B cell (primary cell): ENCODE measurements at regions not wholly inside any gene's neighbourhood (a gene's known extent, or its start where the extent isn't known, plus 50 kb on each side); places are given as distances from the start of the nearest gene placed in this dataset.
A peak's percentile ranks its signal among the peaks of the same experiment; 100 is the strongest.

Experiments used
- ATAC-seq: fragments of 200-7000 bp; cut with Tn5 transposase; one replicate; pipeline ENCODE4 v1.10.0; 2021; ENCODE audit warnings: low read depth, mild to moderate bottlenecking, moderate number of reproducible peaks, moderate library complexity
- CTCF ChIA-PET: fragments of 350-600 bp; sonication (Branson Sonifier 250); formaldehyde crosslinking; loops from one replicate; lab custom pipeline; 2021; ENCODE audit warnings: antibody characterized with exemption, inconsistent platforms; lab: Charles Lee
- POLR2A ChIA-PET: fragments of 350-600 bp; sonication (Branson Sonifier 250); formaldehyde crosslinking; loops from one replicate; lab custom pipeline; 2021; ENCODE audit warnings: antibody characterized with exemption; lab: Charles Lee
- DNase-seq: peaks from one replicate; pipeline ENCODE4 v3.0.0; 2013
- H2AFZ ChIP-seq: 2 replicates; pipeline ENCODE4 v1.6.1; 2012; ENCODE audit warnings: mild to moderate bottlenecking, low read depth, low read length; ENCODE audit not compliant: insufficient read depth, poor library complexity, severe bottlenecking
- H3K27ac ChIP-seq, 2 donors: 1 replicate in 1 of 2; 2 replicates in 1 of 2; pipeline ENCODE4 v1.5.1; 2012 to 2013; ENCODE audit warnings: low read length in 2 of 2, mild to moderate bottlenecking in 2 of 2, moderate library complexity in 1 of 2
- H3K27me3 ChIP-seq, 4 experiments: fragments of 200-600 bp in 1 of 4; sonication (generic) in 1 of 4; replicated peaks in 1 of 4; 1 replicate in 2 of 4; 2 replicates in 2 of 4; pipeline versions ENCODE4 v1.6.1 to v1.7.0; 2013 to 2016; ENCODE audit warnings: low read length in 3 of 4, mild to moderate bottlenecking in 2 of 4, mixed read lengths in 1 of 4, moderate library complexity in 1 of 4; ENCODE audit not compliant: insufficient read depth in 4 of 4, control insufficient read depth in 3 of 4; ENCODE audit errors: control extremely low read depth in 1 of 4
- H3K36me3 ChIP-seq, 2 experiments: replicated peaks in 1 of 2; 1 replicate in 1 of 2; 2 replicates in 1 of 2; pipeline versions ENCODE4 v1.6.1 to v1.7.1; 2013; ENCODE audit warnings: low read length in 1 of 2; ENCODE audit not compliant: insufficient read depth in 2 of 2, control insufficient read depth in 1 of 2; ENCODE audit errors: control extremely low read depth in 1 of 2, extremely low read depth in 1 of 2
- H3K4me1 ChIP-seq, 2 donors: fragments of 200-600 bp in 1 of 2; sonication (generic) in 1 of 2; 1 replicate in 1 of 2; 2 replicates in 1 of 2; pipeline versions ENCODE4 v1.5.1 to v1.6.1; 2013 to 2017; ENCODE audit warnings: low read length in 2 of 2; ENCODE audit not compliant: control insufficient read depth in 2 of 2, insufficient read depth in 2 of 2
- H3K4me2 ChIP-seq: replicated peaks from 2 replicates; pipeline ENCODE3; 2012; ENCODE audit warnings: mild to moderate bottlenecking, low read depth, low read length; ENCODE audit not compliant: poor library complexity, severe bottlenecking
- H3K4me3 ChIP-seq, 5 experiments: fragments of 200-600 bp in 1 of 5; sonication (generic) in 1 of 5; 1 replicate in 3 of 5; 2 replicates in 2 of 5; pipeline versions ENCODE4 v1.5.1 to v1.7.0; 2011 to 2016; ENCODE audit warnings: low read length in 4 of 5, mild to moderate bottlenecking in 4 of 5, low read depth in 2 of 5, control low read depth in 1 of 5, moderate library complexity in 1 of 5; ENCODE audit not compliant: insufficient read depth in 1 of 5; ENCODE audit errors: control extremely low read depth in 1 of 5, extremely low read depth in 1 of 5
- H3K79me2 ChIP-seq: fragments of 200-600 bp; sonication (generic); one replicate; pipeline ENCODE4 v1.6.0; 2016; ENCODE audit warnings: low read length; ENCODE audit not compliant: control insufficient read depth, insufficient read depth
- H3K9ac ChIP-seq: fragments of 200-600 bp; sonication (generic); 2 replicates; pipeline ENCODE4 v1.6.1; 2017; ENCODE audit warnings: mild to moderate bottlenecking, low read length, moderate library complexity
- H3K9me3 ChIP-seq, 3 donors: one replicate each; pipeline versions ENCODE4 v1.6.1 to v1.7.1; 2013; ENCODE audit warnings: low read length in 2 of 3; ENCODE audit not compliant: control insufficient read depth in 2 of 3, insufficient read depth in 1 of 3; ENCODE audit errors: control extremely low read depth in 1 of 3
- H4K20me1 ChIP-seq: 2 replicates; pipeline ENCODE4 v1.6.0; 2012; ENCODE audit warnings: mild to moderate bottlenecking, low read length; ENCODE audit not compliant: insufficient read depth, control insufficient read depth, poor library complexity, severe bottlenecking
- H3K27ac Mint-ChIP-seq: one replicate; pipeline ENCODE4 v1.8.0; 2021; ENCODE audit warnings: mixed read lengths
- H3K27me3 Mint-ChIP-seq: one replicate; pipeline ENCODE4 v1.8.0; 2021; ENCODE audit warnings: mixed read lengths
- H3K4me1 Mint-ChIP-seq: one replicate; pipeline ENCODE4 v1.8.0; 2021; ENCODE audit warnings: mixed read lengths
- H3K4me3 Mint-ChIP-seq: one replicate; pipeline ENCODE4 v1.8.0; 2021; ENCODE audit warnings: mixed read lengths
- H3K9me3 Mint-ChIP-seq: one replicate; pipeline ENCODE4 v1.8.0; 2022; ENCODE audit warnings: mixed read lengths; ENCODE audit not compliant: insufficient read depth
- EZH2 ChIP-seq: IDR thresholded peaks from 2 replicates; pipeline ENCODE4 v1.6.1; 2012; ENCODE audit warnings: borderline replicate concordance, low read depth, mild to moderate bottlenecking, moderate library complexity, low read length; ENCODE audit not compliant: insufficient read depth, poor library complexity, severe bottlenecking
- WGBS: methylation state at CpG from one replicate; pipeline ENCODE4 v1.1.5; 2013; ENCODE audit warnings: missing lambda C conversion rate; ENCODE audit not compliant: insufficient coverage; 5-methylcytosine and 5-hydroxymethylcytosine counted together
- intact Hi-C: fragments of 100-400 bp; cut with micrococcal nuclease; formaldehyde crosslinking; loops from one replicate; pipeline ENCODE4 v1.10.0; 2022
- TF ChIP-seq, protein P1 (sequence below): fragments of 200-600 bp; IDR thresholded peaks from one replicate; pipeline ENCODE4 v1.8.0; 2022; ENCODE audit warnings: antibody characterized with exemption, mild to moderate bottlenecking

DNA sequence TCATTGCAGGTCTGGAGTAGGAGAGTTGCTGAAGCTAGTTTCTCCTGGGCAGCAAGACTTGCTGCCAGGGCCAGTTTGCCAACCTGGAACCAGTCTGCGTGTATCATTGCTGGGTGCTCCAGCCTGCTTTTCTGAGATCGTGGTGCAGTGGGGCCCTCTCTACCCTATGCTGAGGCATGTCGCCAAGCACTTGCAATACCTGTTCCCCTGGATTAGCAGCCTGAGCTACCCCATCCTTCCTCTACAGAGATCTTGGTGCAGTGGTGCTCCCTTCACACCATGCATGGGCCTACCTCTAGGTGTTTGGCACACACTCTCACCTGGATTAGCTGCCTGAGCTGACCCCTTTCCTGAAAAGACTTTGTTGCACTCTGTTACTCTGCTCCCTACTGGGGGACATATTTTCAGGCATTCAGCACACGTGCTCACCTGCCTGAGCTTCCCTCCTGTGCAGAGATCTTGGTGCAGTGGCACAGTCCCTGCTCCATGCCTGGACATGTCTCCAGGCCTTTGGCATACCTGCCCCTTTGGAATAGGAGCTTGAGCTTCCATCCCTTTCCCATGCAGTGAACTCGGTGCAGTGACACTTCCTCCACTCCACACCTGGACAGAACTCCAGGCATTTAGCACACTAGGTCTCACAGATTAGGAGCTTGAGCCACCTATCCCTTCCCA is 133.7 kb upstream of the CXCL13 start:
- Mint-ChIP-seq H3K27ac (no peak overlapping the region), H3K4me3 (no peak overlapping the region), H3K9me3 (no peaks in the 10 kb centered on the region), H3K27me3 (no peaks in the 10 kb centered on the region), H3K4me1 (no peaks in the 10 kb centered on the region)
- WGBS = 98% methylated on average over 5 of the region's 5 CpGs
- H3K9me3 ChIP-seq = peaks cover 0 to 7% (median 0%) of the 10 kb centered on the region in 3 donors
- ATAC-seq (no peak), DNase-seq (no peak)
- H3K27ac ChIP-seq = no peak overlapping the region
- H3K9ac ChIP-seq = no peak overlapping the region
- no peaks in the 10 kb centered on the region for H3K79me2 ChIP-seq
- ChIA-PET CTCF (no interaction called here), POLR2A (no interaction called here)
- no peak for TF ChIP-seq EZH2
- TF ChIP-seq, protein P1, sequence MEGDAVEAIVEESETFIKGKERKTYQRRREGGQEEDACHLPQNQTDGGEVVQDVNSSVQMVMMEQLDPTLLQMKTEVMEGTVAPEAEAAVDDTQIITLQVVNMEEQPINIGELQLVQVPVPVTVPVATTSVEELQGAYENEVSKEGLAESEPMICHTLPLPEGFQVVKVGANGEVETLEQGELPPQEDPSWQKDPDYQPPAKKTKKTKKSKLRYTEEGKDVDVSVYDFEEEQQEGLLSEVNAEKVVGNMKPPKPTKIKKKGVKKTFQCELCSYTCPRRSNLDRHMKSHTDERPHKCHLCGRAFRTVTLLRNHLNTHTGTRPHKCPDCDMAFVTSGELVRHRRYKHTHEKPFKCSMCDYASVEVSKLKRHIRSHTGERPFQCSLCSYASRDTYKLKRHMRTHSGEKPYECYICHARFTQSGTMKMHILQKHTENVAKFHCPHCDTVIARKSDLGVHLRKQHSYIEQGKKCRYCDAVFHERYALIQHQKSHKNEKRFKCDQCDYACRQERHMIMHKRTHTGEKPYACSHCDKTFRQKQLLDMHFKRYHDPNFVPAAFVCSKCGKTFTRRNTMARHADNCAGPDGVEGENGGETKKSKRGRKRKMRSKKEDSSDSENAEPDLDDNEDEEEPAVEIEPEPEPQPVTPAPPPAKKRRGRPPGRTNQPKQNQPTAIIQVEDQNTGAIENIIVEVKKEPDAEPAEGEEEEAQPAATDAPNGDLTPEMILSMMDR = no peak
- no peaks in the 10 kb centered on the region for H3K36me3 ChIP-seq
- H3K4me3 ChIP-seq = no peak overlapping the region
- H3K4me2 ChIP-seq = no peak overlapping the region
- H4K20me1 ChIP-seq = no peaks in the 10 kb centered on the region
- no peak overlapping the region for H2AFZ ChIP-seq
- no peaks in the 10 kb centered on the region for H3K4me1 ChIP-seq
- peaks cover 0 to 3% (median 0%) of the 10 kb centered on the region in 4 experiments for H3K27me3 ChIP-seq
- intact Hi-C loops = no loop called here

DNA sequence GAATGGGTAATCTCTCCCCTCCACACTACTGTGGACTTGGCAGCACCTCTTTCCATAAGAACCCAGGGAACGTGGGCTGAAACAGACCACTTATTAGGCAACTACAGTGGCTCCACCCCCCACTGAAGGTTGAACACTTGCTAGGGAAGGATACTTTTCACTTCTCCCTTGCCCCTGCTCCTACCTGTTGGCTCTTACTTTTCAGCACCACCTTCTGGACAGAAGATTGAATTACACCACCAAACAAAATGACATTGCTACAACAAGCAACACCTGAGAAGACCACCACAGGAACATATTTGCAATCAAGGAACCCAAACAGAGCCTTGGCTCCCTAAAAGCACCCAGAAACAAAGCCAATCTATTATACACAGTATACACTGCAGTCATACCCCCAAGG is 132.1 kb upstream of the CXCL13 start:
- H3K79me2 ChIP-seq = no peaks in the 10 kb centered on the region
- no peak for ATAC-seq
- no peak overlapping the region for H3K27ac ChIP-seq
- H3K9me3 Mint-ChIP-seq = no peaks in the 10 kb centered on the region
- ChIA-PET CTCF (interaction anchor here (1.0 to 1.3 kb wide), 3 partner anchors 9 to 127 kb away, joined by 3 to 6 read pairs (median 3); no protein-coding TSS in a partner anchor), POLR2A (no interaction called here)
- DNase-seq = no peak
- intact Hi-C loops = no loop called here
- peaks cover 0 to 7% (median 0%) of the 10 kb centered on the region in 3 donors for H3K9me3 ChIP-seq
- H3K4me1 Mint-ChIP-seq = no peaks in the 10 kb centered on the region
- 57% methylated on average over 1 of the region's 1 CpG for WGBS
- H3K9ac ChIP-seq = no peak overlapping the region
- H3K27me3 Mint-ChIP-seq = no peaks in the 10 kb centered on the region
- H2AFZ ChIP-seq = no peak overlapping the region
- H3K27ac Mint-ChIP-seq = no peak overlapping the region
- peaks cover 0 to 3% (median 0%) of the 10 kb centered on the region in 4 experiments for H3K27me3 ChIP-seq
- H4K20me1 ChIP-seq = no peaks in the 10 kb centered on the region
- no peak overlapping the region for H3K4me2 ChIP-seq
- no peak for TF ChIP-seq EZH2
- TF ChIP-seq, protein P1 = peak; percentile 20
- H3K36me3 ChIP-seq = no peaks in the 10 kb centered on the region
- no peak overlapping the region for H3K4me3 ChIP-seq
- H3K4me1 ChIP-seq = no peaks in the 10 kb centered on the region
- H3K4me3 Mint-ChIP-seq = no peak overlapping the region
